ENCODE measurements at regions not wholly inside any gene's neighbourhood (a gene's known extent, or its start where the extent isn't known, plus 50 kb on each side); places are given as distances from the start of the nearest gene placed in this dataset.

DNA sequence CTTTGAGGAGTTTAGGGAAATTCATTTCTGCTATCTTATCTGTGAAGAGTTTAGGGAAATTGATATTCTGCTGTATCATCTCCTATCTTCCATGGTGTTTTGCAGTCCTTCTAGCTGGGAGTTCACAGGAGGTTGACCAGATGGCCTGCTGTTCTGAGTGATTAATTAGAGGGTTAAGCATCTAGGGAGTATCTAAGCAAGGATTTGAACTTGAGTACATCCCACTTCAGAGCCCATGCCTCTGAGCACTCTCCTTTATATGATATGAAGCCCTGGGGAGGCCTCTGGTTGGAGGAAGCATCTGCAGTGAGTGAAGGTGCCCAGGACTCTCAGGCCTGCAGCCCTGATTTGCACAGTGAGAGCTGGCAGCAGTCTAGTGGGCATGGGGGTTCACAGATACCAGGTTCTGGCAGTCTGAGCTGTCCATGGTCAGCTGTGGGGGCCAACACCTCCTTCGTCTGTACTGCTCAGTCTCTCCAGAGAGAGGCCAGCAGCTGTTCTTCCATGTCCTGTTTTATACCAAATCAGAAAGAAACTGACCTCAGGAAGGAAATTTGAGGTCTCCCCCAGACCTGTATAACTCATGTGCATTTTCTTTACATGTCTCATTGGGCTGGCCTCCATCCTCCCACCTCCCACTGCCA is 156.9 kb downstream of the PLCE1 start:
- no peak for TF ChIP-seq SMC3 (IDR thresholded peaks at IDR 0.05; ENCODE audit: low read depth, low read length)
- no peak for TF ChIP-seq CTCF (IDR thresholded peaks at IDR 0.05)
- no peak for TF ChIP-seq MXI1 (IDR thresholded peaks at IDR 0.05; ENCODE audit: low read depth, low read length)
- TF ChIP-seq, protein P1, sequence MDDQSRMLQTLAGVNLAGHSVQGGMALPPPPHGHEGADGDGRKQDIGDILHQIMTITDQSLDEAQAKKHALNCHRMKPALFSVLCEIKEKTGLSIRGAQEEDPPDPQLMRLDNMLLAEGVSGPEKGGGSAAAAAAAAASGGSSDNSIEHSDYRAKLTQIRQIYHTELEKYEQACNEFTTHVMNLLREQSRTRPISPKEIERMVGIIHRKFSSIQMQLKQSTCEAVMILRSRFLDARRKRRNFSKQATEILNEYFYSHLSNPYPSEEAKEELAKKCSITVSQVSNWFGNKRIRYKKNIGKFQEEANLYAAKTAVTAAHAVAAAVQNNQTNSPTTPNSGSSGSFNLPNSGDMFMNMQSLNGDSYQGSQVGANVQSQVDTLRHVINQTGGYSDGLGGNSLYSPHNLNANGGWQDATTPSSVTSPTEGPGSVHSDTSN (IDR thresholded peaks at IDR 0.05): no peak
